ENCODE measurements at regions not wholly inside any gene's neighbourhood (a gene's known extent, or its start where the extent isn't known, plus 50 kb on each side); places are given as distances from the start of the nearest gene placed in this dataset.
A peak's percentile ranks its signal among the peaks of the same experiment; 100 is the strongest.

GRCh38 chr13:84954636-84955035 lies 844.6 kb downstream of the SLITRK6 start:
- Histone ChIP-seq H3K4me3 (ENCODE audit: low read length in 2 of 2) (no peak overlapping the region), H3K9ac (ENCODE audit: low read length in 2 of 2) (no peak overlapping the region), H3K4me1 (ENCODE audit: control insufficient read depth, insufficient read depth, low read length) (no peaks in the 10 kb centered on the region), H3K27ac (ENCODE audit: low read length) (no peak overlapping the region), H3K36me3 (ENCODE audit: control insufficient read depth in 2 of 2, insufficient read depth in 2 of 2, low read length in 2 of 2) (no peaks in the 10 kb centered on the region), H3K27me3 (ENCODE audit: control insufficient read depth in 1 of 2, insufficient read depth in 2 of 2, low read length in 2 of 2) (no peaks in the 10 kb centered on the region), H3K9me3 (ENCODE audit: control insufficient read depth in 2 of 2, low read length in 2 of 2) (no peaks in the 10 kb centered on the region)

- Histone ChIP-seq H3K9me3 (ENCODE audit: control insufficient read depth in 2 of 2, low read length in 2 of 2) (no peaks in the 10 kb centered on the region), H3K27ac (ENCODE audit: low read length) (no peak overlapping the region), H3K4me1 (ENCODE audit: control insufficient read depth, insufficient read depth, low read length) (no peaks in the 10 kb centered on the region), H3K9ac (ENCODE audit: low read length in 2 of 2) (no peak overlapping the region), H3K4me3 (ENCODE audit: low read length in 2 of 2) (no peak overlapping the region), H3K27me3 (ENCODE audit: control insufficient read depth in 1 of 2, insufficient read depth in 2 of 2, low read length in 2 of 2) (no peaks in the 10 kb centered on the region), H3K36me3 (ENCODE audit: control insufficient read depth in 2 of 2, insufficient read depth in 2 of 2, low read length in 2 of 2) (no peaks in the 10 kb centered on the region)
Observed at GRCh38 chr13:84951128-84951527, 848.1 kb downstream of the SLITRK6 start.

- H3K4me1 ChIP-seq (ENCODE audit: control insufficient read depth, insufficient read depth, low read length) = no peaks in the 10 kb centered on the region
- H3K36me3 ChIP-seq (ENCODE audit: control insufficient read depth in 2 of 2, insufficient read depth in 2 of 2, low read length in 2 of 2) = no peaks in the 10 kb centered on the region
- H3K9ac ChIP-seq (ENCODE audit: low read length in 2 of 2) = no peak overlapping the region
- no peak overlapping the region for H3K27ac ChIP-seq (ENCODE audit: low read length)
- H3K4me3 ChIP-seq (ENCODE audit: low read length in 2 of 2) = no peak overlapping the region
- H3K9me3 ChIP-seq (ENCODE audit: control insufficient read depth in 2 of 2, low read length in 2 of 2) = no peaks in the 10 kb centered on the region
- H3K27me3 ChIP-seq (ENCODE audit: control insufficient read depth in 1 of 2, insufficient read depth in 2 of 2, low read length in 2 of 2) = no peaks in the 10 kb centered on the region
Observed at GRCh38 chr13:84946192-84946591, 853.0 kb downstream of the SLITRK6 start.

- Histone ChIP-seq H3K27ac (ENCODE audit: low read length) (no peak overlapping the region), H3K4me3 (ENCODE audit: low read length in 2 of 2) (no peak overlapping the region), H3K4me1 (ENCODE audit: control insufficient read depth, insufficient read depth, low read length) (no peaks in the 10 kb centered on the region), H3K9me3 (ENCODE audit: control insufficient read depth in 2 of 2, low read length in 2 of 2) (no peaks in the 10 kb centered on the region), H3K27me3 (ENCODE audit: control insufficient read depth in 1 of 2, insufficient read depth in 2 of 2, low read length in 2 of 2) (no peaks in the 10 kb centered on the region), H3K36me3 (ENCODE audit: control insufficient read depth in 2 of 2, insufficient read depth in 2 of 2, low read length in 2 of 2) (no peaks in the 10 kb centered on the region), H3K9ac (ENCODE audit: low read length in 2 of 2) (no peak overlapping the region)
Observed at GRCh38 chr13:84940798-84941197, 858.4 kb downstream of the SLITRK6 start.

GRCh38 chr13:84940167-84940566 lies 859.1 kb downstream of the SLITRK6 start:
- Histone ChIP-seq H3K36me3 (ENCODE audit: control insufficient read depth in 2 of 2, insufficient read depth in 2 of 2, low read length in 2 of 2) (no peaks in the 10 kb centered on the region), H3K9me3 (ENCODE audit: control insufficient read depth in 2 of 2, low read length in 2 of 2) (no peaks in the 10 kb centered on the region), H3K4me3 (ENCODE audit: low read length in 2 of 2) (no peak overlapping the region), H3K4me1 (ENCODE audit: control insufficient read depth, insufficient read depth, low read length) (no peaks in the 10 kb centered on the region), H3K27ac (ENCODE audit: low read length) (no peak overlapping the region), H3K27me3 (ENCODE audit: control insufficient read depth in 1 of 2, insufficient read depth in 2 of 2, low read length in 2 of 2) (no peaks in the 10 kb centered on the region), H3K9ac (ENCODE audit: low read length in 2 of 2) (no peak overlapping the region)

- H3K4me1 ChIP-seq (ENCODE audit: control insufficient read depth, insufficient read depth, low read length) = no peaks in the 10 kb centered on the region
- no peaks in the 10 kb centered on the region for H3K27me3 ChIP-seq (ENCODE audit: control insufficient read depth in 1 of 2, insufficient read depth in 2 of 2, low read length in 2 of 2)
- H3K9ac ChIP-seq (ENCODE audit: low read length in 2 of 2) = peak overlapping the region in 1 of 2 donors; percentile 1
- peak overlapping the region; percentile 38 to 60 for H3K4me3 ChIP-seq (ENCODE audit: low read length in 2 of 2)
- H3K36me3 ChIP-seq (ENCODE audit: control insufficient read depth in 2 of 2, insufficient read depth in 2 of 2, low read length in 2 of 2) = no peaks in the 10 kb centered on the region
- H3K27ac ChIP-seq (ENCODE audit: low read length) = no peak overlapping the region
- H3K9me3 ChIP-seq (ENCODE audit: control insufficient read depth in 2 of 2, low read length in 2 of 2) = no peaks in the 10 kb centered on the region
Observed at GRCh38 chr13:84934911-84935310, 864.3 kb downstream of the SLITRK6 start.

- H3K27ac ChIP-seq (ENCODE audit: low read length) = no peak overlapping the region
- H3K4me1 ChIP-seq (ENCODE audit: control insufficient read depth, insufficient read depth, low read length) = no peaks in the 10 kb centered on the region
- no peak overlapping the region for H3K4me3 ChIP-seq (ENCODE audit: low read length in 2 of 2)
- H3K9me3 ChIP-seq (ENCODE audit: control insufficient read depth in 2 of 2, low read length in 2 of 2) = no peaks in the 10 kb centered on the region
- H3K9ac ChIP-seq (ENCODE audit: low read length in 2 of 2) = no peak overlapping the region
- H3K27me3 ChIP-seq (ENCODE audit: control insufficient read depth in 1 of 2, insufficient read depth in 2 of 2, low read length in 2 of 2) = no peaks in the 10 kb centered on the region
- H3K36me3 ChIP-seq (ENCODE audit: control insufficient read depth in 2 of 2, insufficient read depth in 2 of 2, low read length in 2 of 2) = no peaks in the 10 kb centered on the region
Observed at GRCh38 chr13:84933797-84934196, 865.4 kb downstream of the SLITRK6 start.

- H3K4me1 ChIP-seq (ENCODE audit: control insufficient read depth, insufficient read depth, low read length) = no peaks in the 10 kb centered on the region
Observed at GRCh38 chr13:84931264-84931663, 868.0 kb downstream of the SLITRK6 start.

GRCh38 chr13:84927442-84928169 lies 871.6 kb downstream of the SLITRK6 start:
- H3K27me3 ChIP-seq (ENCODE audit: control insufficient read depth in 1 of 2, insufficient read depth in 2 of 2, low read length in 2 of 2) = no peaks in the 10 kb centered on the region
- H3K9ac ChIP-seq (ENCODE audit: low read length in 2 of 2) = no peak overlapping the region
- H3K9me3 ChIP-seq (ENCODE audit: control insufficient read depth in 2 of 2, low read length in 2 of 2) = no peaks in the 10 kb centered on the region
- no peaks in the 10 kb centered on the region for H3K36me3 ChIP-seq (ENCODE audit: control insufficient read depth in 2 of 2, insufficient read depth in 2 of 2, low read length in 2 of 2)
- no peak overlapping the region for H3K4me3 ChIP-seq (ENCODE audit: low read length in 2 of 2)
- H3K4me1 ChIP-seq (ENCODE audit: control insufficient read depth, insufficient read depth, low read length) = no peaks in the 10 kb centered on the region
- no peak overlapping the region for H3K27ac ChIP-seq (ENCODE audit: low read length)

More at GRCh38 chr13:84931264-84931663, 868.0 kb downstream of the SLITRK6 start:
- Histone ChIP-seq H3K4me3 (ENCODE audit: low read length in 2 of 2) (no peak overlapping the region), H3K27me3 (ENCODE audit: control insufficient read depth in 1 of 2, insufficient read depth in 2 of 2, low read length in 2 of 2) (no peaks in the 10 kb centered on the region), H3K9ac (ENCODE audit: low read length in 2 of 2) (no peak overlapping the region), H3K9me3 (ENCODE audit: control insufficient read depth in 2 of 2, low read length in 2 of 2) (no peaks in the 10 kb centered on the region), H3K36me3 (ENCODE audit: control insufficient read depth in 2 of 2, insufficient read depth in 2 of 2, low read length in 2 of 2) (no peaks in the 10 kb centered on the region), H3K27ac (ENCODE audit: low read length) (no peak overlapping the region)

- Histone ChIP-seq H3K27ac (ENCODE audit: low read length) (no peak overlapping the region), H3K36me3 (ENCODE audit: control insufficient read depth in 2 of 2, insufficient read depth in 2 of 2, low read length in 2 of 2) (no peaks in the 10 kb centered on the region), H3K4me3 (ENCODE audit: low read length in 2 of 2) (no peak overlapping the region), H3K27me3 (ENCODE audit: control insufficient read depth in 1 of 2, insufficient read depth in 2 of 2, low read length in 2 of 2) (no peaks in the 10 kb centered on the region), H3K4me1 (ENCODE audit: control insufficient read depth, insufficient read depth, low read length) (no peaks in the 10 kb centered on the region), H3K9ac (ENCODE audit: low read length in 2 of 2) (no peak overlapping the region), H3K9me3 (ENCODE audit: control insufficient read depth in 2 of 2, low read length in 2 of 2) (no peaks in the 10 kb centered on the region)
Observed at GRCh38 chr13:84925443-84925842, 873.8 kb downstream of the SLITRK6 start.

GRCh38 chr13:84923831-84924230 lies 875.4 kb downstream of the SLITRK6 start:
- H3K4me3 ChIP-seq (ENCODE audit: low read length in 2 of 2) = no peak overlapping the region
- no peaks in the 10 kb centered on the region for H3K9me3 ChIP-seq (ENCODE audit: control insufficient read depth in 2 of 2, low read length in 2 of 2)
- H3K36me3 ChIP-seq (ENCODE audit: control insufficient read depth in 2 of 2, insufficient read depth in 2 of 2, low read length in 2 of 2) = no peaks in the 10 kb centered on the region
- H3K27ac ChIP-seq (ENCODE audit: low read length) = no peak overlapping the region
- H3K4me1 ChIP-seq (ENCODE audit: control insufficient read depth, insufficient read depth, low read length) = no peaks in the 10 kb centered on the region
- no peak overlapping the region for H3K9ac ChIP-seq (ENCODE audit: low read length in 2 of 2)
- H3K27me3 ChIP-seq (ENCODE audit: control insufficient read depth in 1 of 2, insufficient read depth in 2 of 2, low read length in 2 of 2) = no peaks in the 10 kb centered on the region

All from stomach smooth muscle (tissue), 2 donors.